Tongue (tissue), 1 donor: ENCODE measurements at regions not wholly inside any gene's neighbourhood (a gene's known extent, or its start where the extent isn't known, plus 50 kb on each side); places are given as distances from the start of the nearest gene placed in this dataset.

Experiments used
- DNase-seq: peaks from one replicate; pipeline ENCODE4 v3.0.0-alpha.2; 2015

GRCh38 chr7:54622696-54623309 lies 80.6 kb downstream of the VSTM2A start:
- no peak for DNase-seq
